Activated T-helper 1 cell treated with anti-CD3 and anti-CD28 coated beads, Interleukin-12 subunit alpha, Interleukin-12 subunit beta, Interleukin-2, Interleukin-4 antibody, amounts not matched to agents 30 ng/mL and 10 ng/mL and 1 ng/mL, durations not matched to agents 14 hours and 24 hours and 36 hours (primary cell): ENCODE measurements at regions not wholly inside any gene's neighbourhood (a gene's known extent, or its start where the extent isn't known, plus 50 kb on each side); places are given as distances from the start of the nearest gene placed in this dataset.

Experiments
- DNase-seq: peaks from one replicate; pipeline ENCODE4 v3.0.0; 2021; ENCODE audit warnings: low spot score
- H3K27ac Mint-ChIP-seq: one replicate; pipeline ENCODE4 v1.8.0; 2021; ENCODE audit warnings: mild to moderate bottlenecking, mixed read lengths
- H3K27me3 Mint-ChIP-seq: one replicate; pipeline ENCODE4 v1.8.0; 2022; ENCODE audit warnings: mild to moderate bottlenecking, moderate library complexity, mixed read lengths; ENCODE audit not compliant: insufficient read depth
- H3K36me3 Mint-ChIP-seq: one replicate; pipeline ENCODE4 v1.8.0; 2021; ENCODE audit warnings: low read depth, mixed read lengths
- H3K4me1 Mint-ChIP-seq: one replicate; pipeline ENCODE4 v1.8.0; 2021; ENCODE audit warnings: low read depth, mixed read lengths
- H3K4me3 Mint-ChIP-seq: one replicate; pipeline ENCODE4 v1.8.0; 2021; ENCODE audit warnings: mild to moderate bottlenecking, moderate library complexity, mixed read lengths
- H3K9me3 Mint-ChIP-seq: one replicate; pipeline ENCODE4 v1.8.0; 2021; ENCODE audit warnings: mixed read lengths
- intact Hi-C: fragments of 100-400 bp; cut with micrococcal nuclease; formaldehyde crosslinking; loops from one replicate; pipeline ENCODE4 v1.15.1; 2024

DNA sequence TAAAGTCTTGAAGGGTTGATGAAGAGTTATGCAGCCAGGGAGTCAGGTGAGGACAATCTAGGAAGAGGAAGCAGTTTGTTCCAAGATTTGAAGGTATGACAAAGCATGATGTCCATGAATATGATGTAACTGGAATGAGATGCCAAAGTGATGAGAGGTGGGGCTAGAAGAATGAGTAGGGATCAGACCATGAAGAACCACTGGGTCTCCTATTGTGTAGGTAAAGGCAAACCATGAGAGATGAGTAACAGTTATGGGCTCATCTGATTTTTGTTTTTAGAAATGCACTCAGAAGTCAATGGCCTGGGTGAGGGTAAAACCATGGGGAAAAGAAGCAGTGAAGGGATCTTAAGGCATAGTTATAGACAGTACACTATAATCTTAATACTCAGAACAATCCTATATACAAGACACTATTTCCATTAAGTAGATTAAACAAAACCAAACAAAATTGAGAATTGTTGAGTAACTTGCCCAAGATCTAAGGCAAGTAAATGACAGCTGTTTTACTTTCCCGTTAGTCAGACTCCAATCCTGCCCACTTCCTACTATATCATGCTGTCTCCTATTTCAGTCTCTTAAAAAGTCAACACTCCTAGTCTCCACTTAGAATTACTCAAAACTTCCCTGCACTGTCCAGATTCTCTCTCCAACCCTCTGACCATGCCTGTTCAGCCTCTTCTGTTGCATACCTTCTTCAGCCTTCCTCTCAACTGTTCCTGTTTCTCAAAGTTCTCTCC is 393.8 kb upstream of the MEF2C start:
- no peaks in the 10 kb centered on the region for H3K9me3 Mint-ChIP-seq
- H3K4me1 Mint-ChIP-seq: no peaks in the 10 kb centered on the region
- no peaks in the 10 kb centered on the region for H3K27me3 Mint-ChIP-seq
- no peak overlapping the region for H3K27ac Mint-ChIP-seq
- no peak overlapping the region for H3K4me3 Mint-ChIP-seq
- no peak for DNase-seq
- H3K36me3 Mint-ChIP-seq: no peaks in the 10 kb centered on the region
- intact Hi-C loops: no loop called here

- H3K4me3 Mint-ChIP-seq: no peak overlapping the region
- no peaks in the 10 kb centered on the region for H3K36me3 Mint-ChIP-seq
- H3K27me3 Mint-ChIP-seq: no peaks in the 10 kb centered on the region
- H3K9me3 Mint-ChIP-seq: no peaks in the 10 kb centered on the region
- H3K4me1 Mint-ChIP-seq: no peaks in the 10 kb centered on the region
- intact Hi-C loops: no loop called here
- DNase-seq: no peak
- H3K27ac Mint-ChIP-seq: no peak overlapping the region
Measured at GRCh38 chr5:89275066-89275855, 392.3 kb upstream of the MEF2C start.

DNA sequence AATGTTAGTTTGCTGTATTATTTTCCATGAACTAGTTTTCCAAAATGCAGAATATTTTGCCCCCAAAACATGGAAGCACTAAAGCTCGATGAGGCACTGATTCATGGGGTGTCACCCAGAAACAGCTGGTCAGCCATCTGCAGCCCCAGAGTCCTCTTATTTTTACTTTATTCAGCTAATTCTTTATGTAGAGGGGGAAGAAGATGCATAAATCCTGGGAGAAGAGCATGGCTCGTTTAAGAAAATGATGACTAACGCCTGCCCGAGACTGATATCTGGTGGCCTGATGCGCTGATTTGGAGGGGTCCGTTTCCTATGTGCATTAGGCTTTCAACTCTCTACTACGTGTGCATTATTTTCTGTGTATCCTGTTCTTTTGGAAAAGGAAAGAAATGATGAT is 390.3 kb upstream of the MEF2C start:
- Mint-ChIP-seq H3K4me1 (no peaks in the 10 kb centered on the region), H3K27me3 (no peaks in the 10 kb centered on the region), H3K9me3 (no peaks in the 10 kb centered on the region), H3K27ac (no peak overlapping the region), H3K4me3 (no peak overlapping the region), H3K36me3 (no peaks in the 10 kb centered on the region)
- no peak for DNase-seq
- intact Hi-C loops: no loop called here

- no peak for DNase-seq
- H3K4me3 Mint-ChIP-seq: no peak overlapping the region
- H3K27me3 Mint-ChIP-seq: no peaks in the 10 kb centered on the region
- H3K27ac Mint-ChIP-seq: no peak overlapping the region
- no peaks in the 10 kb centered on the region for H3K36me3 Mint-ChIP-seq
- intact Hi-C loops: no loop called here
- H3K9me3 Mint-ChIP-seq: no peaks in the 10 kb centered on the region
- H3K4me1 Mint-ChIP-seq: no peaks in the 10 kb centered on the region
Measured at GRCh38 chr5:89270901-89271300, 387.9 kb upstream of the MEF2C start.

DNA sequence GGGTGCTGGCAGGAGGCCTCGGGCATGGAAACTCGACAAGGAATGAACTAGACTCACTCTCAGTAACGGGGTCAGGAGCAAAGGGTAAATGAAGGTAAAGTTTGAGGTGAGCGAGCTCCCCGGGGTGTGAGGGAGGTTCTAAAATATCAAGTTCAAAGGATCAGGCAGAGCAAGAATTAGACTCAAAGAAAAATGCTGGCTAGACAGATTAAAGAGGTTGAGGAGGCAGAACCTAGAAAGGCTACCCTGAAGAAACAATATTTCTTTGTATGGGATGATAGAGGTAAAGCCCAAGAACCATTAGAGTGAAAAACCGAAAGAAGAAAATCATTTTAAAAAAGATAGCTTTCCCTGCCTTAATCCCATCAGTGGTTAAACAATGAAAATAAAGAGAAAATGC is 386.7 kb upstream of the MEF2C start:
- DNase-seq: no peak
- Mint-ChIP-seq H3K36me3 (no peaks in the 10 kb centered on the region), H3K27ac (no peak overlapping the region), H3K27me3 (no peaks in the 10 kb centered on the region), H3K4me1 (no peaks in the 10 kb centered on the region), H3K9me3 (no peaks in the 10 kb centered on the region), H3K4me3 (no peak overlapping the region)
- intact Hi-C loops: no loop called here

GRCh38 chr5:89268460-89268859 is 385.5 kb upstream of the MEF2C start:
- Mint-ChIP-seq H3K27me3 (no peaks in the 10 kb centered on the region), H3K4me1 (no peaks in the 10 kb centered on the region), H3K27ac (no peak overlapping the region), H3K36me3 (no peaks in the 10 kb centered on the region), H3K4me3 (no peak overlapping the region), H3K9me3 (no peaks in the 10 kb centered on the region)
- no peak for DNase-seq
- intact Hi-C loops: no loop called here

DNA sequence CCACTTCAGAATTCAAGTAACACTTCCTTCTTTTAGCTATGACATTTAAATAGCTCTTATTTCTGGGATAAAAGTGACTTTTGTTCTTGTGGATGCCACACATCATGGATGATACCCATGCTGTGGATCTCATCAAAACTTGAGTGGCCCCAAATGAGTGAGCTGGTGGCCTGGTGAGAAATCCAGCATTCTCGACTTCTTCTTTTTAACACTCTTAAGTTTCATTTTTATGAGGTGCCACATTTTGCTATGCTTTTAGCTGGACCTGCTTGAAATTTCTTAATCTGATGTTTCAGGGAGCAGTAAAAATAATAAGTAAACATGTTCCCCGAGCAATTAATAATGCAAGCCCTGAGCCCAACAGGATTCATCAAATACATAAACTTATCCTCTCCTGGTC is 384.8 kb upstream of the MEF2C start:
- no peak overlapping the region for H3K27ac Mint-ChIP-seq
- no peak for DNase-seq
- no peaks in the 10 kb centered on the region for H3K4me1 Mint-ChIP-seq
- H3K36me3 Mint-ChIP-seq: no peaks in the 10 kb centered on the region
- no peaks in the 10 kb centered on the region for H3K9me3 Mint-ChIP-seq
- intact Hi-C loops: no loop called here
- no peak overlapping the region for H3K4me3 Mint-ChIP-seq
- H3K27me3 Mint-ChIP-seq: no peaks in the 10 kb centered on the region

DNA sequence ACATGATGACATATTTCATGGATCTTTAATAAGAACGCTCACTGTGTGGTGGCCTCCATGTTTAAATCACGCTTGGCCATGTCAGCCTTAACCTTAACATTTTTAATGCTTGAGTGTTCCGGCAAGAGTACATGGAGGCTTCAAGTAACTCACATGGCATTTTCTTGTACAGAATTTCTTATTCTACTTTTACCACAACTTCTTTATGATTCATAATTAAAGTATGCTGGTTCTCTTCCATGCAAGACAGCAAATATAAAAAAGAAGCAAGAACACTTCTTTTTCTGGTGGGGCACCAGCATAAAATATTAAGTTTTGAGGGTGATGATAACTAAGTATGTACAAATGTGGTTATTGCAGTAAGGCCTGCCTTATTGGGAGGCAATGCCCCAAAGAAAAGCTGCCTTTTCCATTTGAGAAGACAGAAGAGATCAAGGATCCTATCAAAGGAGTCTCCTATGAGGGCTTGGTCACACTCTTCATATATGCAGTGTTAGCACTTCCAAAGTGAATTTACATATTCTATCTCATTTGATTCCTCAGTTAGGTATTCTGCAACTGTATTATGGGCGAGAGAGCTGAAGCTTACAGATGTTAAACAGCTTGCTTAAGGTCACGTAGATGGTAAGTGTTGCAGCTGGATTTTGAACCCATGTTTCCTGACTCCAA is 382.7 kb upstream of the MEF2C start:
- Mint-ChIP-seq H3K27me3 (no peaks in the 10 kb centered on the region), H3K36me3 (no peaks in the 10 kb centered on the region), H3K4me3 (no peak overlapping the region), H3K9me3 (no peaks in the 10 kb centered on the region), H3K4me1 (no peaks in the 10 kb centered on the region), H3K27ac (no peak overlapping the region)
- no peak for DNase-seq
- intact Hi-C loops: no loop called here

GRCh38 chr5:89263846-89264245 is 380.9 kb upstream of the MEF2C start:
- Mint-ChIP-seq H3K27ac (no peak overlapping the region), H3K4me1 (no peaks in the 10 kb centered on the region), H3K4me3 (no peak overlapping the region), H3K9me3 (no peaks in the 10 kb centered on the region), H3K36me3 (no peaks in the 10 kb centered on the region), H3K27me3 (no peaks in the 10 kb centered on the region)
- no peak for DNase-seq
- intact Hi-C loops: no loop called here

- Mint-ChIP-seq H3K4me1 (no peaks in the 10 kb centered on the region), H3K27ac (no peak overlapping the region), H3K36me3 (no peaks in the 10 kb centered on the region), H3K27me3 (no peaks in the 10 kb centered on the region), H3K9me3 (no peaks in the 10 kb centered on the region), H3K4me3 (no peak overlapping the region)
- intact Hi-C loops: no loop called here
- no peak for DNase-seq
Measured at GRCh38 chr5:89262030-89262429, 379.0 kb upstream of the MEF2C start.

DNA sequence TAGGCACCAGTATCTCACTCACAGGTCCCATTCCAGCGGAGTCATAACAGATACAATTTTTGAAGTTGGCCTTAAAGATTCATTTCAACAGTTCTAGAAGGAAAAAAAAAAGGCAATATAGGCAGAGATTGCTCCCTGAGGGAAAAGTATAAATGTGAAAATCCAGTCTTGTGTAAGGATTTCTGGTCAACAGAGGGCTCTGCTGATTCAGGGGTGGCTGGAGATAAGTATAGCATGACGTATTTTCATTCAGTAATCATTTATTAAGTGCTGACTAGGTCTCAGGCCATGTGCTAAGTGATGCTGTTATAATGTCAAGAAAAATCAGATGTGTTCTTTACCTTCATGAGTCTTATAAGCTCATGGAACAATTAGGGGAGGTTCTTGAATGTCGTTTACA is 377.3 kb upstream of the MEF2C start:
- no peak overlapping the region for H3K27ac Mint-ChIP-seq
- no peak overlapping the region for H3K4me3 Mint-ChIP-seq
- intact Hi-C loops: no loop called here
- H3K36me3 Mint-ChIP-seq: no peaks in the 10 kb centered on the region
- H3K4me1 Mint-ChIP-seq: no peaks in the 10 kb centered on the region
- H3K9me3 Mint-ChIP-seq: no peaks in the 10 kb centered on the region
- no peak for DNase-seq
- no peaks in the 10 kb centered on the region for H3K27me3 Mint-ChIP-seq

DNA sequence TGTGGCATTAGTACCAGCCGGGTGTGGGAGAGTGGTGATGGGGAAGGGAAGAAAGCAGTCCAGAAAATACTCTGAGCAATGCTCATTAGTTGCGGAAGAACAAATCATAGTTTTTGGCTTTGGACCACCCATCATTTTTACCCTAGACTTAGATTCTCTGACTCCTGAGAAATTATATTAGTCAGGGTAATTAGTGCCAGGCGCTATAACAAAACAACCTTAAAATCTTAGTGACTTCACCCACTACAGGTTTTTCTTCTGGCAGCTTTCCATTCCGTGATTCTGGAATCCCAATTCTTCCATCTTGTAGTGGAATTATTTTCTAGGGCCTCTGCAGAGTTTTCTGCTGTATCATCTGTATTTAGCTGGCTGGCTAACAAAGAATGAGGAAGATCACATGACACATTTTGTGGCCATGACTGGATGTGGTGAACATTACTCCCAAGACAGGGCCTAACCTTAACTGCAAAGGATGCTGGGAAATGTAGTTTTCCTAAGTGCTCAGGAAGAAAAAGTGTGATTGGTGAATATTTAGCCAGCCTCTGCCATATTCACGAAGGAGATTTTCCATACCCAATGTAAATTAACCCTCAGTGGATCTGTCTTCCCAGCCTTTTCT is 373.0 kb upstream of the MEF2C start:
- intact Hi-C loops: no loop called here
- H3K9me3 Mint-ChIP-seq: no peaks in the 10 kb centered on the region
- H3K4me1 Mint-ChIP-seq: no peaks in the 10 kb centered on the region
- H3K27me3 Mint-ChIP-seq: no peaks in the 10 kb centered on the region
- H3K4me3 Mint-ChIP-seq: no peak overlapping the region
- no peaks in the 10 kb centered on the region for H3K36me3 Mint-ChIP-seq
- H3K27ac Mint-ChIP-seq: no peak overlapping the region
- no peak for DNase-seq
